ENCODE measurements at regions not wholly inside any gene's neighbourhood (a gene's known extent, or its start where the extent isn't known, plus 50 kb on each side); places are given as distances from the start of the nearest gene placed in this dataset.

- TF ChIP-seq, protein P1, sequence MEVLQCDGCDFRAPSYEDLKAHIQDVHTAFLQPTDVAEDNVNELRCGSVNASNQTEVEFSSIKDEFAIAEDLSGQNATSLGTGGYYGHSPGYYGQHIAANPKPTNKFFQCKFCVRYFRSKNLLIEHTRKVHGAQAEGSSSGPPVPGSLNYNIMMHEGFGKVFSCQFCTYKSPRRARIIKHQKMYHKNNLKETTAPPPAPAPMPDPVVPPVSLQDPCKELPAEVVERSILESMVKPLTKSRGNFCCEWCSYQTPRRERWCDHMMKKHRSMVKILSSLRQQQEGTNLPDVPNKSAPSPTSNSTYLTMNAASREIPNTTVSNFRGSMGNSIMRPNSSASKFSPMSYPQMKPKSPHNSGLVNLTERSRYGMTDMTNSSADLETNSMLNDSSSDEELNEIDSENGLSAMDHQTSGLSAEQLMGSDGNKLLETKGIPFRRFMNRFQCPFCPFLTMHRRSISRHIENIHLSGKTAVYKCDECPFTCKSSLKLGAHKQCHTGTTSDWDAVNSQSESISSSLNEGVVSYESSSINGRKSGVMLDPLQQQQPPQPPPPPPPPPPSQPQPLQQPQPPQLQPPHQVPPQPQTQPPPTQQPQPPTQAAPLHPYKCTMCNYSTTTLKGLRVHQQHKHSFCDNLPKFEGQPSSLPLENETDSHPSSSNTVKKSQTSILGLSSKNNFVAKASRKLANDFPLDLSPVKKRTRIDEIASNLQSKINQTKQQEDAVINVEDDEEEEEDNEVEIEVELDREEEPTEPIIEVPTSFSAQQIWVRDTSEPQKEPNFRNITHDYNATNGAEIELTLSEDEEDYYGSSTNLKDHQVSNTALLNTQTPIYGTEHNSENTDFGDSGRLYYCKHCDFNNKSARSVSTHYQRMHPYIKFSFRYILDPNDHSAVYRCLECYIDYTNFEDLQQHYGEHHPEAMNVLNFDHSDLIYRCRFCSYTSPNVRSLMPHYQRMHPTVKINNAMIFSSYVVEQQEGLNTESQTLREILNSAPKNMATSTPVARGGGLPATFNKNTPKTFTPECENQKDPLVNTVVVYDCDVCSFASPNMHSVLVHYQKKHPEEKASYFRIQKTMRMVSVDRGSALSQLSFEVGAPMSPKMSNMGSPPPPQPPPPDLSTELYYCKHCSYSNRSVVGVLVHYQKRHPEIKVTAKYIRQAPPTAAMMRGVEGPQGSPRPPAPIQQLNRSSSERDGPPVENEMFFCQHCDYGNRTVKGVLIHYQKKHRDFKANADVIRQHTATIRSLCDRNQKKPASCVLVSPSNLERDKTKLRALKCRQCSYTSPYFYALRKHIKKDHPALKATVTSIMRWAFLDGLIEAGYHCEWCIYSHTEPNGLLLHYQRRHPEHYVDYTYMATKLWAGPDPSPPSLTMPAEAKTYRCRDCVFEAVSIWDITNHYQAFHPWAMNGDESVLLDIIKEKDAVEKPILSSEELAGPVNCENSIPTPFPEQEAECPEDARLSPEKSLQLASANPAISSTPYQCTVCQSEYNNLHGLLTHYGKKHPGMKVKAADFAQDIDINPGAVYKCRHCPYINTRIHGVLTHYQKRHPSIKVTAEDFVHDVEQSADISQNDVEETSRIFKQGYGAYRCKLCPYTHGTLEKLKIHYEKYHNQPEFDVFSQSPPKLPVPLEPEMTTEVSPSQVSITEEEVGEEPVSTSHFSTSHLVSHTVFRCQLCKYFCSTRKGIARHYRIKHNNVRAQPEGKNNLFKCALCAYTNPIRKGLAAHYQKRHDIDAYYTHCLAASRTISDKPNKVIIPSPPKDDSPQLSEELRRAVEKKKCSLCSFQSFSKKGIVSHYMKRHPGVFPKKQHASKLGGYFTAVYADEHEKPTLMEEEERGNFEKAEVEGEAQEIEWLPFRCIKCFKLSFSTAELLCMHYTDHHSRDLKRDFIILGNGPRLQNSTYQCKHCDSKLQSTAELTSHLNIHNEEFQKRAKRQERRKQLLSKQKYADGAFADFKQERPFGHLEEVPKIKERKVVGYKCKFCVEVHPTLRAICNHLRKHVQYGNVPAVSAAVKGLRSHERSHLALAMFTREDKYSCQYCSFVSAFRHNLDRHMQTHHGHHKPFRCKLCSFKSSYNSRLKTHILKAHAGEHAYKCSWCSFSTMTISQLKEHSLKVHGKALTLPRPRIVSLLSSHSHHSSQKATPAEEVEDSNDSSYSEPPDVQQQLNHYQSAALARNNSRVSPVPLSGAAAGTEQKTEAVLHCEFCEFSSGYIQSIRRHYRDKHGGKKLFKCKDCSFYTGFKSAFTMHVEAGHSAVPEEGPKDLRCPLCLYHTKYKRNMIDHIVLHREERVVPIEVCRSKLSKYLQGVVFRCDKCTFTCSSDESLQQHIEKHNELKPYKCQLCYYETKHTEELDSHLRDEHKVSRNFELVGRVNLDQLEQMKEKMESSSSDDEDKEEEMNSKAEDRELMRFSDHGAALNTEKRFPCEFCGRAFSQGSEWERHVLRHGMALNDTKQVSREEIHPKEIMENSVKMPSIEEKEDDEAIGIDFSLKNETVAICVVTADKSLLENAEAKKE (CRISPR knock-in tag; IDR thresholded peaks at IDR 0.05) = no peak
- TF ChIP-seq JUNB (IDR thresholded peaks at IDR 0.05; ENCODE audit: unreplicated experiment) (no peak), CREB1 (CRISPR knock-in tag; IDR thresholded peaks at IDR 0.05; ENCODE audit: low read depth) (no peak)
- TF ChIP-seq, protein P2, sequence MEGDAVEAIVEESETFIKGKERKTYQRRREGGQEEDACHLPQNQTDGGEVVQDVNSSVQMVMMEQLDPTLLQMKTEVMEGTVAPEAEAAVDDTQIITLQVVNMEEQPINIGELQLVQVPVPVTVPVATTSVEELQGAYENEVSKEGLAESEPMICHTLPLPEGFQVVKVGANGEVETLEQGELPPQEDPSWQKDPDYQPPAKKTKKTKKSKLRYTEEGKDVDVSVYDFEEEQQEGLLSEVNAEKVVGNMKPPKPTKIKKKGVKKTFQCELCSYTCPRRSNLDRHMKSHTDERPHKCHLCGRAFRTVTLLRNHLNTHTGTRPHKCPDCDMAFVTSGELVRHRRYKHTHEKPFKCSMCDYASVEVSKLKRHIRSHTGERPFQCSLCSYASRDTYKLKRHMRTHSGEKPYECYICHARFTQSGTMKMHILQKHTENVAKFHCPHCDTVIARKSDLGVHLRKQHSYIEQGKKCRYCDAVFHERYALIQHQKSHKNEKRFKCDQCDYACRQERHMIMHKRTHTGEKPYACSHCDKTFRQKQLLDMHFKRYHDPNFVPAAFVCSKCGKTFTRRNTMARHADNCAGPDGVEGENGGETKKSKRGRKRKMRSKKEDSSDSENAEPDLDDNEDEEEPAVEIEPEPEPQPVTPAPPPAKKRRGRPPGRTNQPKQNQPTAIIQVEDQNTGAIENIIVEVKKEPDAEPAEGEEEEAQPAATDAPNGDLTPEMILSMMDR (conservative IDR thresholded peaks at IDR 0.05; ENCODE audit: low read depth in 2 of 2) = no peak
- TF ChIP-seq, protein P3, sequence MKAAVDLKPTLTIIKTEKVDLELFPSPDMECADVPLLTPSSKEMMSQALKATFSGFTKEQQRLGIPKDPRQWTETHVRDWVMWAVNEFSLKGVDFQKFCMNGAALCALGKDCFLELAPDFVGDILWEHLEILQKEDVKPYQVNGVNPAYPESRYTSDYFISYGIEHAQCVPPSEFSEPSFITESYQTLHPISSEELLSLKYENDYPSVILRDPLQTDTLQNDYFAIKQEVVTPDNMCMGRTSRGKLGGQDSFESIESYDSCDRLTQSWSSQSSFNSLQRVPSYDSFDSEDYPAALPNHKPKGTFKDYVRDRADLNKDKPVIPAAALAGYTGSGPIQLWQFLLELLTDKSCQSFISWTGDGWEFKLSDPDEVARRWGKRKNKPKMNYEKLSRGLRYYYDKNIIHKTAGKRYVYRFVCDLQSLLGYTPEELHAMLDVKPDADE (IDR thresholded peaks at IDR 0.05) = no peak
Measured at GRCh38 chr11:19444231-19444630, 203.5 kb upstream of the E2F8 start (continued).

GRCh38 chr11:19442554-19442910, 201.8 kb upstream of the E2F8 start:
- Histone ChIP-seq H3K27me3 (ENCODE audit: insufficient read depth) (no peaks in the 10 kb centered on the region), H3K4me2 (no peak overlapping the region), H3K36me3 (ENCODE audit: insufficient read depth) (no peaks in the 10 kb centered on the region), H4K20me1 (replicated peaks; ENCODE audit: insufficient read depth) (no peaks in the 10 kb centered on the region), H3K4me1 (ENCODE audit: insufficient read depth) (no peaks in the 10 kb centered on the region), H2AFZ (no peak overlapping the region), H3F3A (replicated peaks; ENCODE audit: low read depth) (no peaks in the 10 kb centered on the region), H3K9me2 (ENCODE audit: insufficient read depth) (no peaks in the 10 kb centered on the region), H3K4me3 (no peak overlapping the region), H3K79me2 (replicated peaks; ENCODE audit: insufficient read depth) (no peaks in the 10 kb centered on the region), H3K27ac (ENCODE audit: low read depth) (no peak overlapping the region)
- TF ChIP-seq NANOG (IDR thresholded peaks at IDR 0.05; ENCODE audit: borderline replicate concordance) (no peak), EZH2phosphoT487 (IDR thresholded peaks at IDR 0.05; ENCODE audit: unreplicated experiment) (no peak), STAT1 (IDR thresholded peaks at IDR 0.05; ENCODE audit: unreplicated experiment) (no peak)
- no peaks in the 10 kb centered on the region for H3K36me3 Mint-ChIP-seq (ENCODE audit: low read depth)
- H3K9me3 Mint-ChIP-seq = no peaks in the 10 kb centered on the region
- no peak overlapping the region for H3K27ac Mint-ChIP-seq
- H3K27me3 Mint-ChIP-seq (ENCODE audit: insufficient read depth, low read depth, poor library complexity) = no peaks in the 10 kb centered on the region
- DNase-seq (ENCODE audit: low spot score) (no peak), ATAC-seq (no peak)
- no peak overlapping the region for H3K4me3 Mint-ChIP-seq
- H3K4me1 Mint-ChIP-seq = no peaks in the 10 kb centered on the region; the same call in 2 of the 3 replicates
